Transverse colon (tissue), 4 donors: ENCODE measurements at regions not wholly inside any gene's neighbourhood (a gene's known extent, or its start where the extent isn't known, plus 50 kb on each side); places are given as distances from the start of the nearest gene placed in this dataset.

ENCODE experiments used
- EP300 ChIP-seq: sonication (generic); formaldehyde crosslinking; IDR thresholded peaks from one replicate; pipeline ENCODE4 v1.6.1; 2017; ENCODE audit warnings: antibody characterized with exemption, low read depth
- POLR2A ChIP-seq: fragments of 450-650 bp; IDR thresholded peaks from one replicate; pipeline ENCODE4 v1.6.1; 2016; ENCODE audit warnings: antibody characterized with exemption, mild to moderate bottlenecking, moderate library complexity
- POLR2AphosphoS5 ChIP-seq, 3 donors: sonication (generic); formaldehyde crosslinking; IDR thresholded peaks; one replicate each; pipeline ENCODE4 v1.6.1; 2016; ENCODE audit warnings: antibody characterized with exemption in 3 of 3
- TF ChIP-seq, protein P1 (sequence below), 5 experiments: fragments of 200-600 bp in 3 of 5; fragments of 450-650 bp in 2 of 5; sonication (generic) in 3 of 5; IDR thresholded peaks; 1 replicate in 2 of 5; 2 replicates in 3 of 5; pipeline ENCODE4 v1.5.1; 2016 to 2017; ENCODE audit warnings: antibody characterized with exemption in 5 of 5, inconsistent platforms in 3 of 5, mild to moderate bottlenecking in 2 of 5, moderate library complexity in 1 of 5

- no peak for TF ChIP-seq EP300
- TF ChIP-seq, protein P1, sequence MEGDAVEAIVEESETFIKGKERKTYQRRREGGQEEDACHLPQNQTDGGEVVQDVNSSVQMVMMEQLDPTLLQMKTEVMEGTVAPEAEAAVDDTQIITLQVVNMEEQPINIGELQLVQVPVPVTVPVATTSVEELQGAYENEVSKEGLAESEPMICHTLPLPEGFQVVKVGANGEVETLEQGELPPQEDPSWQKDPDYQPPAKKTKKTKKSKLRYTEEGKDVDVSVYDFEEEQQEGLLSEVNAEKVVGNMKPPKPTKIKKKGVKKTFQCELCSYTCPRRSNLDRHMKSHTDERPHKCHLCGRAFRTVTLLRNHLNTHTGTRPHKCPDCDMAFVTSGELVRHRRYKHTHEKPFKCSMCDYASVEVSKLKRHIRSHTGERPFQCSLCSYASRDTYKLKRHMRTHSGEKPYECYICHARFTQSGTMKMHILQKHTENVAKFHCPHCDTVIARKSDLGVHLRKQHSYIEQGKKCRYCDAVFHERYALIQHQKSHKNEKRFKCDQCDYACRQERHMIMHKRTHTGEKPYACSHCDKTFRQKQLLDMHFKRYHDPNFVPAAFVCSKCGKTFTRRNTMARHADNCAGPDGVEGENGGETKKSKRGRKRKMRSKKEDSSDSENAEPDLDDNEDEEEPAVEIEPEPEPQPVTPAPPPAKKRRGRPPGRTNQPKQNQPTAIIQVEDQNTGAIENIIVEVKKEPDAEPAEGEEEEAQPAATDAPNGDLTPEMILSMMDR (IDR thresholded peaks at IDR 0.05) = no peak
- TF ChIP-seq POLR2A = no peak
- TF ChIP-seq POLR2AphosphoS5 (IDR thresholded peaks at IDR 0.05) = no peak
Observed at GRCh38 chr2:195146761-195147541, 510.1 kb upstream of the SLC39A10 start.
